GM19043 (cell line): ENCODE measurements at regions not wholly inside any gene's neighbourhood (a gene's known extent, or its start where the extent isn't known, plus 50 kb on each side); places are given as distances from the start of the nearest gene placed in this dataset.
"Not testable (repeated sequence)": the region's sequence is repeated elsewhere in the genome, so short reads cannot be mapped to it uniquely, and the experiment has no call there.

Experiments
- ATAC-seq: cut with Tn5 transposase; IDR thresholded peaks from one replicate; pipeline ENCODE4 v1.9.1; 2021; ENCODE audit warnings: low read depth; ENCODE audit not compliant: unreplicated experiment

DNA sequence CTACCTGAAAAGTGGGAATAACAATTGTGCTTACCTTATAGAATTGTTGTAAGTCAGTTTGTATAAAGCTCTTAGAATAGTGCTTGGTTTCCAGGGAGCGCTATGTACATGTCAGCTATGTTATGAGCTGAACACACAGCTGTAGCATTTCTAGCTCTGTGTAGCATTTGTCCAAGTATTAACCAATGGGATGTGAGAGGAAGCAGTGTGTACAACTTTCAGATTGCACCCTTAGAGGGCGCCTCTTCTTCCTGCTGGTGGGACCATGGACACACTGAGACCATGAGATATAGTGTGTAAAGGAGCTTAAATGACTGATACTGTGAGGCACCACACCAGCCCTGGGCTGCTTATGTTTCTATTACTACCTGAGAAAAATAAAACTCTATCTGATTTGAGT, 380.2 kb downstream of the LNPK start:
- ATAC-seq, result no peak

DNA sequence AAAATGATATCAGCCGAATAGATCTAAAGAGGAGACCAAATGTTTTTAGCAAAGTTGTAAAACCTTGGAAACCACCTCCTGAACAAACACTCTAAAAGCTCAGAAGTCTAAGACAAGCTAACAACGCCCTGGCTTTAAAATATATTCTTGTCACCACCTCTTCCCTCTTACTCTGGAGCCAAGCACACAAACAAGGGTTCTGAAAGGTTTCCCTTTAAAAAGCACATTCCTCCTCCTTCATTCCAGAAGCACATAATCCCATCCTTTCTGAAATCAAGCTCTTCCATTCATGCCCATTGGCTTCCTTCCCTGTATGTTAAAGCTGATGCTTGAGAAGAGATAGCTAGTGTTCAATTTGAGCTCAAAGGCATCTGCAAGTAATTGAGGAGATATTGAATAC, 382.0 kb downstream of the LNPK start:
- ATAC-seq, result no peak

DNA sequence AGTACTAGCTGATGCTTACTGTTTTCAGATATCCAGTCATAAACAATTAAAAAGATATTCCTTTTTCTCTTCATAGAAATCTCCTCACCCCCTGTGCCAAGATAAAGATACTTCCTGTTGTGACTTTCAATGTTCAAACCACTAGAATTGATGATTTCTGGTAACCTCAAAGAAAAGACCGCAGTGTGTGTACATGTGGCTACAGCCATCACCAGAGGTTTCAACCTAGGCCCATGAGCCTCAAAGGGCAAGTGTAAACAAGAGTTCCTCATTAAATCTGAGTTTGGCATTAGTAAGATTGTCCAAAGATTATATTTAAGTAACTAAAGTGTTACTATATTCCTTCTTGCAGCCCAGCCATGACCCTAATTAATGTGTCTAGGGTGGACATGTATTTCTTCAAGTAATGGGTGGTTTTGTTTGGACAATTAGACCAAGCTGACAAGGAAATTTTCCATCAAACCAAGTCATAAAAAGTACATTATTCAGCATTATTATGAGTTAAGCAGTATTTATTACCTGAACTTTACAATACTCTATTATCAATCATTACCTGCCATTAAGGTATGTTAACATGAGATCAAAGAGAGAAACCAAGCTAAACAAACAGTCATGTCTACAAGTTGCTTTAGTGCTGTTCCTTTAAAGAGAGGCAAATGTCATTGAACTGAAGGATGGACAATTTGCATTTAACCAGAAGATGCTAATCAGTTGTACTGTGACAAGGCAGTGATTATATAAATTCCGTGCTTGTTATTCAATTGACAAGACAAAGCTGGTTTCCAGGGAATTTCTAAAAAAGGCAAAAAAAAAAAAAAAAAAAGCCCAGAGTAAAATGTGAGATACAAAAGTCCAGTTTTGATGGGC, 382.7 kb downstream of the LNPK start:
- ATAC-seq, result no peak

DNA sequence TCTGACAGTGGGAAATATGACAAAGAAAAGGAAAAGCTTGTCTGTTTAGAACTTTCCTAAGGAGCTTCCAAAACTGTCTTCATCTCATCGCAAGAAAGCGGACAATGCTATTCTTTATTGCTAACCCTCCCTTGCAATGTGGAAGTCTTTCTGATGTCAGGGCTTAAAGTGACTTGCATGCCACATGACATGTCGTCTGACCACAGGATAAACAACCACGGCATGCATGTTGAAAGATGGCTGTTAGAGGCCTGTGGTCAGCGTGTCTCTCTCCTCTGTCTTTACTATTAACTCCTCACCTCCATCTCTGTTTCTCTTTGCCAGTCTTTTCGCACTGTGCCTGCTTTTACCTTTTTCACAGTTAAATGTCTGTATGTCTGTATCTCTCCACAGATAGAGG, 389.8 kb downstream of the LNPK start:
- no peak for ATAC-seq

DNA sequence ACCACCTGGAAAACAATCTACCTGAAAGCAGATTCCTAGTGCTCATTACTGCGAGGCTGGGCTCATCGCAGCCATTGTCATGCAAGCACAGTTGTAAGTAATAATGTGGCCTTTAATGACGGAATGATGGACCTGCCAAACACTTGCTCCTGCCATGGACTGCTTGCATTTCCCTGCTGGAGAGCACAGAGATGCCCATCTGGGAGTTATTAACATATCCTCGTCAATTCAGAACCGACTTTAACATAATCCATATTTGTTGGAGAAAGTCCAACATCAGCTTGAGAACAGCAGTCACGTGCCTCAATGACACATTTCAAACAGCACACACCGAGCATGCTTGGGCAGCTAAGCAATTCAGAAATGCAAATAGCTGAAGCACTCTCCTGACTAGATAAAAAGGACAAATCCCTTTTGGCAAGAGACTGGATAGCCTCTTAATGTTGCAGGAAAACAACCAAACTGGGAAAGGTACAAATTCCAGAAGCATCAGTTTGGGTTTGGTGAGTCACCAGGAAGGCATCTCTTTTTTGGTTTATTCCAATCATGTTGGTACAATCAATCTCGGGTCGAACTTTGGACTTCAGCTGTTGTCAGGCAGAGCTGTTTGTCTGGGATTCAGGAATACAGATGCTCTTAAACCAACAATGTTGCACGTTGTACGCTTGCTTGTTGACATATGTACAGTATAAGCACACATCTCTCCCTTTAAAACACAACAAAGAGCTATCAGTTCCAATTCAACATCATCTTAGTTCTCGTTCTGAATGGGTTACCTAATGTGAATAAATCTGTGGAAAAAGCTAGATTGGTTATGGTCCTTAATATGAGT, 395.8 kb downstream of the LNPK start:
- ATAC-seq, result no peak

DNA sequence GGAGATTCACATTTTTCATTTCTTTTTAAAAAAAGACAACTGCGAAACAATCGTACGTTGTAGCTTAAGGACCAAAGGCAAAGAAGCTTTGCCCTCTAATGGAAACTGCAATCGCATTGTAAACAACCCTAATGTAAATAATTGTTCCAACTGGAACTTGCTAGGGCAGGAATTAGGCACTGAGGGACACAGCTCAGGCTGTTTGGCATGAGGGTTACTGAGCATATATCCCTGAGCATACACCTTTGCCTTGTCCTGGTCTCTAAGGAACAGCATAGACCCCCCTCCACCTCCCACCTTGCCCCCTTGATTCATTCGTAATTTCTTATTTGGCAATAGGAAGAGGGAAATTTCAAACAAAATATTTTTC, 396.4 kb downstream of the LNPK start:
- no peak for ATAC-seq

DNA sequence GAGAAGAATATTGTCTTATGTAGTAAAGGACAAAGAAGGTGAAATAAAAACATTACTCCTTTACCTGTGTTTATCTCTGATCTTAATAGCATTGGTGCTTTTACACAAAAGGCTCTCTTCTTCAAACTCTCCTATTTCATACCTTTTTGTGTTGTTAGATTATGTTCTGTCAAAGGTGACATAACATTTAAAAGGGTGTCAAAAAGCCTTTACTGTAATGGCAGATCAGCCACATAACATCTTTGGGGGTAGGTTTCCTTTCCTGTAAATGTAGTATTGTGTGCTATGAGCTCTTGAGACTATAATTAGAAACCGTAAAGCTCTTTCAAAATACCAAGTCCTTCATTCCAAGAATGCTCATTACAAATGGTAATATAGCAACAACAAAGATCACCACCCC, 400.1 kb downstream of the LNPK start:
- ATAC-seq, result no peak

DNA sequence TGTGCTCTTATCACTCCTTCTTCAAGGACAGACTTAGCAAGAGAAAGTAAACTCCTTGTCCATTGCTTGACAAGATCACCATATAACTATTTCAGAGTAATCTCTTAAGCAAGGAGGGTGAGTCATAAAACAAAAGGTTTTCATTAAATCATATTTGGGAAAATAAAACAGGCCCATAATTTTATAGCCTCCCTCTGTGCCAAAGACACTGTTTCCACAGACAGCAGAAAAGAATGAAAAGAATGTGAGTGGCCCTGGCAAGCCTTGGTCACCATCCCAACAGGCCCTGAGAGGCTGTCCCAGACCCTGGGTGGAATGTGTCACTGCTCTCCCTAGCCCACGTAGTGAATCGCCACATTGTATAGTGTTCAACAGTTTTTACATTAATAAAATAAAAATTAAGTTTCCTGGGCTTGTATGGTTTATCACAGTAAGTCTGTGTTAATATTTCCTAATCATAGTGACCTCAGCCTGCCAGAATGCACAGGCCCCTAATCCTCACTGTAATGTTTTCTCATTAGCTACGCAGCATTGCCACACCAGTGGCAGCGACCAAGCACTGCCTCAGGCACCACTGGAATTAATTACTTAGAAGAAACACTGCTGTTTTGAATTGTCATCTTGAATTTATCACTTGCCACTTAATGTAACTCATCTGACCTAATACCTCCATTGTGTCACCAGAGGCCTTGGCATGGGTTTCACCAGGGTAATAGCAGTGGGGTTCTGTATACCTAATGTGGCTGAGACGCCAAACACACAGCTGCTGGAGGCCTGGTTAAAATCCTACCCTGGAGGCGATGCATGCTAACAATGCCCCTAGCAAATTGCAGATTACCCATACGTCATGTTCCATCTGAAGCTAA, 401.9 kb downstream of the LNPK start:
- no peak for ATAC-seq

DNA sequence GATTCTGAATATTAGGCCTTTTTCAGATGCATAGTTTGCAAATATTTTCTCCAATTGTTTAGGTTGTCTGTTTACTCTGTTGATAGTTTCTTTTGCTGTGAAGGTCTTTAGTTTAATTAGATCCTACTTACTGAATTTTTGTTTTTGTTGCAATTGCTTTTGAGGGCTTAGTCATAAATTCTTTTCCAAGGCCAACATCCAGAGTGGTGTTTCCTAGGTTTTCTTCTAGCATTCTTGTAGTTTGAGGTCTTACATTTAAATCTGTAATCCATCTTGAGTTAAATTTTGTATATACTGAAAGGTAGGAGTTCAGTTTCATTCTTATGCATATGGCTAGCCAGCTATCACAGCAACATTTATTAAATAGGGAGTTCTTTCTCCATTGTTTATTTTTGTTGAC, 404.8 kb downstream of the LNPK start:
- no peak for ATAC-seq

DNA sequence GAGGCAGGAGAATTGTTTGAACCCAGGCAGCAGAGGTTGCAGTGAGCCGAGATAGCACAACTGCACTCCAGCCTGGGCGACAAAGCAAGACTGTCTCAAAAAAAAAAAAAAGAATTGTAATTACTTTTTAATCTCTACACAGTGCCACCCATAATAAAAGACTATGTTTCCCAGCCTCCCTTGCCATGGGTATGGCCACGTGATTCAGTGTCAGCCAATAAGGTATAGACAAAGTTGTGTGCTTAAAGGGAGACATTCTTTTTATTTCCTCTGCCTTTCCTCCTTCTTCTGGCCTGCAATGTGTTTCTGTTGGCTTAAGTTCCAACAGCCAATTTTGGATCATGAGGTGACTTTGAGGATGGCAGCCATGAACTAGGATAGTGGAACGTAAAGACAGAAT, 406.9 kb downstream of the LNPK start:
- ATAC-seq, result no peak

DNA sequence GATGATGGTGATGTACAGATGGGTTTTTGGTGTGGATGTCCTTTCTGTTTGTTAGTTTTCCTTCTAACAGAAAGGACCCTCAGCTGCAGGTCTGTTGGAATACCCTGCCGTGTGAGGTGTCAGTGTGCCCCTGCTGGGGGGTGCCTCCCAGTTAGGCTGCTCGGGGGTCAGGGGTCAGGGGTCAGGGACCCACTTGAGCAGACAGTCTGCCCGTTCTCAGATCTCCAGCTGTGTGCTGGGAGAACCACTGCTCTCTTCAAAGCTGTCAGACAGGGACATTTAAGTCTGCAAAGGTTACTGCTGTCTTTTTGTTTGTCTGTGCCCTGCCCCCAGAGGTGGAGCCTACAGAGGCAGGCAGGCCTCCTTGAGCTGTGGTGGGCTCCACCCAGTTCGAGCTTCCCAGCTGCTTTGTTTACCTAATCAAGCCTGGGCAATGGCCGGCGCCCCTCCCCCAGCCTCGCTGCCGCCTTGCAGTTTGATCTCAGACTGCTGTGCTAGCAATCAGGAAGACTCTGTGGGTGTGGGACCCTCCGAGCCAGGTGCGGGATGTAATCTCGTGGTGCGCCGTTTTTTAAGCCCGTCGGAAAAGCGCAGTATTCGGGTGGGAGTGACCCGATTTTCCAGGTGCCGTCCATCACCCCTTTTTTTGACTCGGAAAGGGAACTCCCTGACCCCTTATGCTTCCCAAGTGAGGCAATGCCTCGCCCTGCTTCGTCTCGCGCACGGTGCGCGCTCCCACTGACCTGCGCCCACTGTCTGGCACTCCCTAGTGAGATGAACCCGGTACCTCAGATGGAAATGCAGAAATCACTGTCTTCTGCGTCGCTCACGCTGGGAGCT, 408.2 kb downstream of the LNPK start:
- not testable (repeated sequence) for ATAC-seq

DNA sequence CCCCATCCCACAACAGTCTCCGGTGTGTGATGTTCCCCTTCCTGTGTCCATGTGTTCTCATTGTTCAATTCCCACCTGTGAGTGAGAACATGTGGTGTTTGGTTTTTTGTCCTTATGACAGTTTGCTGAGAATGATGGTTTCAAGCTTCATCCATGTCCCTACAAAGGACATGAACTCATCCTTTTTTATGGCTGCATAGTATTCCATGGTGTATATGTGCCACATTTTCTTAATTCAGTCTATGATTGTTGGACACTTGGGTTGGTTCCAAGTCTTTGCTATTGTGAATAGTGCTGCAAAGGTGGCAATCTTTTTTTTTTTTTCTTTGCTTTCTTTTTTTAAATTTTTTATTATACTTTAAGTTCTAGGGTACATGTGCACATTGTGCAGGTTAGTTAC, 406.7 kb upstream of the ATP5MC3 start:
- not testable (repeated sequence) for ATAC-seq

DNA sequence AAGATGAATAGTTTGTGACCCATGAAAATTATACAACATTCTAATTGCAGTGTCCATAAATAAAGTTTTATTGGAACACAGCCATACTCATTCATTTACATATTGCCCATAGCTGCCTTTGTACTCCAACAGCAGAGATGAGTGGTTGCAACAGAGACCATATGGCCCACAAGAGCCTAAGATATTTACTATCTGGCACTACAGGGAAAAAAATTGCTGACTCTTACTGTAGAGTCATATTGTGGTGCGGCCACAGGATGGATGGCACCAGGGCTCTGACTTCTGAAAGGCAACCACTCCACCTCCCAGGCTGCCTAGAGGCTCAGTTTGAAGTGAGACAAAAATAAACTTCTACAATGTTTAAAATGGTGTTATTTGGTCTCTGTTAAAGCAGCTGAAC, 404.0 kb upstream of the ATP5MC3 start:
- no peak for ATAC-seq

DNA sequence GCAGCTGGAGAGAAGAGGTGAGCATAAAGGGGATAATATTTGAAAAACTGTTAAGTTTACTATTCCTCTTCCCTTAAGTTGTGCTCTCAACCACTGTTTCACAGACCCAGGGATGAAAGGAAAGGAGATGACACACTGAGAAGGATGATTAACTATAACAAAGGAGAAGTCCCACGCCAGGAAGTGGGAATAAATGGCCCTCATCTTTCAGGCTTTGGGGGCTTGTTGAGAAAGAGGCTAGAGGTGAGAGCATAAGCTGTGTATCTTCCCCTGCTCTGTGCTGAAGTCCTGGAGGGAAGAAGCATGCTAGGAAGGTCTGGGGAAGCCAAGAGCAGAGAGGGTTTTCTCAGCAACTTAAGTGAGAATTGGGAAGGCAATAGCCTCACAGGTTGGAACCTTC, 399.1 kb upstream of the ATP5MC3 start:
- ATAC-seq, result no peak

DNA sequence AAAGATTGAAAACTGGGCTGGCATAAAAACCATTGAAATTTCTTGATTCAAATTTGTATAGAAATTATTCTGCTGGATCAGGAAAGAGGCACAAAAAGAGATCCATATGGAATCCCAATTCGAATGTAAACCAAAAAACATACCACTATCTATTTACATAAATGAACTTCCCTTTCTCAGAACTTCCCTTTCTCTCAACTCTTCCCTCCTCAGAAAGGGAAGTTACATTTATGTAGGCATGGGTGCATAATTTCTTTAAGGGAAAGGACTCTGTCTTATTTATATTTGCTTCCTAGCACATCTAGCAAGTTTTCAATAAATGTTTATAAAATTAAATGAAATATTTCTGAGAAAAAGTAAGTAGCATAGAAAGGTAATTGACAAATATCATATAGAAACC, 398.1 kb upstream of the ATP5MC3 start:
- no peak for ATAC-seq

DNA sequence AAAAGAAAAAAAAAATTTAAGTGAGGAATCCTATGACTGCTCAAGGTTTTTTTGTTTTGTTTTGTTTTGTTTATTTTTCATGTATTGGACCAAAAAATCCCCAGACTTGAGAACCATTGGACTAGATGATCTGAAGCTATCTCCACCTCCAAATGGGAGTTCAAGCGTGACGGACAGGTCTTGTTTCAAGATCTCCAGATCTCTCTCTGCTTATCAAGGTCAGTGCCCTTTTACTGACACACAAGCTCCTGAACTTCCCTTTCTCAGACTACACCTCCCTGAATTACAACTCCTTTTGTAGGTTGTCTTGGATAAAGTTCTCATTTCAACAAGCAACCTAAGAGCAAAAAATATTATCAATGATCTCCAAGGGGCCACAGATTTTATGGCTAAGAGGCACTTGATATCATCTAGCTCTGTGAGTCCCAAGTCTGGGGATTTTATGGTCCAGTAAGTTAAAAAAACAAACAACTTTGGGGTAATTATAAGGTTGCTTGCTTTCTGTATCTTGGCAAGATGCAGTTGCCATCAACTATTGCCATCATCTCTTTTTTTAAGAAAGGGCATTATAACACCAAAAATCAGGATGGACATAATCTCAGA, 396.0 kb upstream of the ATP5MC3 start:
- ATAC-seq, result no peak

DNA sequence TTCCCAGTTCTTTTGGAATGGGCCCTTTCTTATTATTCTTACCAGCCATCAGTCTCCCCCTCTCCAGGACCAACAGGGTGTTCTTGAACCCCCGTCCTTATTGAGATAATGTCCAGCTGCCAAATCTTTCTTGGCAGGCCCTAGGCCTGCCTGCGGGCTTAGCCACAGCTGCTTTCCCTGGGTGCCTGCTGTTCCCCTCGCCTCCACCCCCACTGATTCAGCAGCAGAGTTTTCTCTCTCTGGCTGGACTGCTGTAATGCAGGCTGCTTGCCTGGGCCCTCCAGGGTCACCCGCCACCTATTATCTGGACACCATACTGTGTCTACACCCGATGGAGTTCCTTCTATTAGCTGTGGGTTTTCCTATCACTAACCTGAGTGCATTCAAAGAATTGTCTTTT, 395.4 kb upstream of the ATP5MC3 start:
- ATAC-seq, result no peak

DNA sequence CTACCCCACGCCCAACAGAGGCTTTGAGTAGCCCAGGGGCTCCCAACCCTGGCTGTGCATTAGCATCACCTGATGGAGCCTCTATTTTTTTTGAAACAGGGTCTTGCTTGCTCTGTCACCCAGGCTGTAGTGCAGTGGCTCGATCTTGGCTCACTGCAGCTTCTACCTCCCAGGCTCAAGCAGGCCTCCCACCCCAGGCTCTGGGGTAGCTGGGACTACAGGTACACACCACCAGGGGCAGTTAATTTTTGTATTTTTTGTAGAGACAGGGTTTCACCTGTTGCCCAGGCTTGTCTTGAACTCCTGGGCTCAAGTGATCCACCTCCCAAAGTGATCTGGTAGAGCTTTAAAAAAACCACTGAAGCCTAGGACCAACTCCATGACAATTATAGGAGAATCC, 394.8 kb upstream of the ATP5MC3 start:
- ATAC-seq, result no peak

DNA sequence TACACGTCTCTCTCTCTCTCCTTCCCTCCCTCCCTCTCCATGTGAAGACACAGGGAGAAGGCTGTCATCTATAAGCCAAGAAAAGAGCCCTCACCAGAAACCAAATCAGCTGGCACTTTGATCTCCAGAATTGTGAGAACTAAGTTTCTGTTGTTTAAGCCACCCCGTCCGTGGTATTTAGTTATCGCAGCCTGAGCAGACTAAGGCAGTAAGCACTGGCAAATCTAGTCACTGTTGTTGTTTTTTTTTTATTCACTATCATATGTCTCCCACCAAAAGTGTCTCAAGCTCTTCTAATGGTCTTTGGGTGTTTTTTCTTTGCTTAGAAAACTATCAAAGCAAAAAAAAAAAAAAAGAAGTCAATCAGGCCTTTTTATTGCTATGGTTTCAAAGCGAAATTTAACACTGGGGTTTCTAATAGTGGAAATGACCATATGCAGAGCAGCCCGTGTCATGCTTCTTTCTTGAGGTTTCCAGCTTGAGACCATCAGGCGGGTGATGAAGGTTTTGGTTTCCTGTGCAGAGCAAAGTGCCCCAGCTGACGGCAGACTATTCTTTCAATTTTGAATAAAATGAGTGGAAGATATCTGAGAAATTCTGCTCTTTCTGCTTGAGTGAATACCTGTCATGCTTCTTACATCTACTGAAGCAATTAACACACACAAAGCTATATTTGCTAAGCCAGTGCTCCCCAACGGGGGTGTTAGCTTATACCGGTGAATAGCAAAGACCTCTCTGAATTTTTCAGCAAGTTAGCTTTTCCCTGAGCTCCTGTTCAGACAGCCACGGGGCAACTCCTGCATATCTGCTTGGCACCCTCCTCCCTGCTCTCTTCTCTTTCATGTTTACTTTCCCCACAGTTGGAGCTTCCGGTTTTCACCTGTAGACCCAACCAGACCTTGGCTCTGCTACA, 394.1 kb upstream of the ATP5MC3 start:
- peak; percentile 93 for ATAC-seq
